ENCODE measurements at regions not wholly inside any gene's neighbourhood (a gene's known extent, or its start where the extent isn't known, plus 50 kb on each side); places are given as distances from the start of the nearest gene placed in this dataset.

- TF ChIP-seq LEF1 (IDR thresholded peaks at IDR 0.05; ENCODE audit: borderline replicate concordance) (no peak), BHLHE40 (IDR thresholded peaks at IDR 0.05; ENCODE audit: borderline replicate concordance) (no peak), PKNOX1 (IDR thresholded peaks at IDR 0.05) (no peak), SP1 (IDR thresholded peaks at IDR 0.05) (no peak)
These were observed 455.2 kb upstream of the DYNLRB2 start for GRCh38 chr16:80085606-80086005.
